Smooth muscle cell (in vitro differentiated cells): ENCODE measurements at regions not wholly inside any gene's neighbourhood (a gene's known extent, or its start where the extent isn't known, plus 50 kb on each side); places are given as distances from the start of the nearest gene placed in this dataset.

Experiments used
- DNase-seq: peaks from one replicate; lab custom pipeline; 2025; ENCODE audit not compliant: unreplicated experiment; lab: John Stamatoyannopoulos, UW
- H2AFZ ChIP-seq: fragments of 200-600 bp; sonication (generic); 2 replicates; pipeline ENCODE4 v1.6.0; 2016; ENCODE audit warnings: antibody characterized with exemption, low read depth, mild to moderate bottlenecking
- H3F3A ChIP-seq: fragments of 200-600 bp; sonication (generic); 2 replicates; pipeline ENCODE4 v1.6.0; 2017; ENCODE audit warnings: antibody characterized with exemption, low read depth
- H3K27ac ChIP-seq: fragments of 200-600 bp; sonication (generic); 2 replicates; pipeline ENCODE4 v1.5.1; 2016; ENCODE audit warnings: low read depth, mild to moderate bottlenecking
- H3K27me3 ChIP-seq: fragments of 200-600 bp; sonication (generic); 2 replicates; pipeline ENCODE4 v1.6.1; 2016; ENCODE audit warnings: low read depth, mild to moderate bottlenecking
- H3K36me3 ChIP-seq: fragments of 200-600 bp; sonication (generic); 2 replicates; pipeline ENCODE4 v1.5.1; 2016; ENCODE audit warnings: low read depth
- H3K4me1 ChIP-seq: fragments of 200-600 bp; sonication (generic); 2 replicates; pipeline ENCODE4 v1.5.1; 2016; ENCODE audit warnings: low read depth
- H3K4me2 ChIP-seq: fragments of 200-600 bp; sonication (generic); 2 replicates; pipeline ENCODE4 v1.6.0; 2016; ENCODE audit warnings: mild to moderate bottlenecking
- H3K4me3 ChIP-seq: fragments of 200-600 bp; sonication (generic); 2 replicates; pipeline ENCODE4 v1.5.1; 2016; ENCODE audit warnings: mild to moderate bottlenecking
- H3K79me2 ChIP-seq: fragments of 200-600 bp; sonication (generic); 2 replicates; pipeline ENCODE4 v1.6.0; 2016; ENCODE audit warnings: low read depth, mild to moderate bottlenecking
- H3K9ac ChIP-seq: fragments of 200-600 bp; sonication (generic); 2 replicates; pipeline ENCODE4 v1.6.0; 2016; ENCODE audit warnings: low read depth
- H3K9me3 ChIP-seq: fragments of 200-600 bp; sonication (generic); replicated peaks from 2 replicates; pipeline ENCODE4 v1.5.1; 2016; ENCODE audit warnings: low read depth
- H4K20me1 ChIP-seq: fragments of 200-600 bp; sonication (generic); 2 replicates; pipeline ENCODE4 v1.6.0; 2016; ENCODE audit warnings: low read depth
- CTCF ChIP-seq: fragments of 200-600 bp; sonication (generic); IDR thresholded peaks from 2 replicates; pipeline ENCODE4 v1.5.1; 2017; ENCODE audit warnings: borderline replicate concordance, mild to moderate bottlenecking, antibody characterized with exemption; ENCODE audit not compliant: insufficient read depth, poor library complexity, severe bottlenecking
- WGBS: methylation state at CpG from one replicate; pipeline ENCODE4 v1.1.7; 2016; ENCODE audit warnings: low lambda C conversion rate; 5-methylcytosine and 5-hydroxymethylcytosine counted together

- Histone ChIP-seq H3F3A (no peaks in the 10 kb centered on the region), H4K20me1 (no peaks in the 10 kb centered on the region), H3K4me1 (no peaks in the 10 kb centered on the region), H3K36me3 (no peaks in the 10 kb centered on the region), H3K9ac (no peak overlapping the region), H3K79me2 (no peaks in the 10 kb centered on the region), H3K4me2 (no peak overlapping the region), H2AFZ (no peak overlapping the region), H3K27ac (no peak overlapping the region), H3K4me3 (no peak overlapping the region), H3K27me3 (no peaks in the 10 kb centered on the region), H3K9me3 (no peaks in the 10 kb centered on the region)
- WGBS = 93% methylated on average over 26 of the region's 30 CpGs
- TF ChIP-seq CTCF = no peak
- DNase-seq = no peak
Observed at GRCh38 chr2:240289701-240290431, 145.6 kb upstream of the GPC1 start.

DNA sequence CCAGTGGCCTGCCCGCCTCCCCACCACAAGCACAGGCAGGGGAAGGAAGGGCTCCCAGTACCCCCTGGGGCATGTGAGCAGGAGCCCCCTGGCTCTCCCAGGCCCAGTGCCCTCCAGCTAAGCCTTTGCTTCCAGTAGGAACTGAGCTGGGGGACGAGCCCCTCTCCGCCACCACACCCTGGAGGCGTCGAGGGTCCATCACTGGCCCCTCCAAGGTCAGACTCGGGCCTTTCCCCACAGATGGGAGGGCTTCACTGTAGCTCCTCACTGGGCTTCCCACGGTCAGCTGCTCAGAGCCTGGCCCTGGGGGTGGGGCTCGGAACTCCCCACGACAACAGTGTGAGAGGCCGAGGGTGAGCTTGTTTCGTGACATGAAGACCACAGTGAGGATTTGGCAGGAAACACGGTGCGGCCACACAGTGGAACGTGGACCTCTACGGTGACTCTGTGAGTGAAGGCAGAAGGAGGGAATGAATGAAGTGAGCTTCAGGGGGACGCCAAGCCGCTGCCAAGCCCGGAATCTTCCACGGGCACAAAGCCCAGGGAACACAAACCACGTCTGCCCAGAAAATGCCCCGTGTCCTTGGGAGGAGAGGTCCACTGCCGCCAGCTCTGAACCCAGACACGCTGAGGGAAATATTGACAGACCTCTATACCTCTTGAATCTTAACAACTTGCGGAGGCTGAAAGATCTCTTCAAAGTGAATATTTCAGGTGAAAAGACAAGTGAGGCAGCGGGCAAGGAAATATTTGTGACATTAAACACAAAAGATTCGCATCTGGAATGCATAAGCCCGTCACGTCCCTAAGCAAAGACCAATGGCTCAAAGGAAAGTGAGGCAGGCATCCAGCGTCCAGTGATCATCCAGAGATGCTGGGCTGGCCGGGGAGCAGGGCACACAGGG is 144.8 kb upstream of the GPC1 start:
- WGBS = 94% methylated on average over 30 of the region's 30 CpGs
- Histone ChIP-seq H3K27me3 (no peaks in the 10 kb centered on the region), H3K4me2 (no peak overlapping the region), H3K4me1 (no peaks in the 10 kb centered on the region), H3K79me2 (no peaks in the 10 kb centered on the region), H3K4me3 (no peak overlapping the region), H4K20me1 (no peaks in the 10 kb centered on the region), H3F3A (no peaks in the 10 kb centered on the region), H2AFZ (no peak overlapping the region), H3K27ac (no peak overlapping the region), H3K9me3 (no peaks in the 10 kb centered on the region), H3K9ac (no peak overlapping the region), H3K36me3 (no peaks in the 10 kb centered on the region)
- TF ChIP-seq CTCF = no peak
- no peak for DNase-seq

- WGBS = 89% methylated on average over 16 of the region's 16 CpGs
- no peaks in the 10 kb centered on the region for H3K4me1 ChIP-seq
- no peaks in the 10 kb centered on the region for H3K79me2 ChIP-seq
- H3K27me3 ChIP-seq = no peaks in the 10 kb centered on the region
- H4K20me1 ChIP-seq = no peaks in the 10 kb centered on the region
- no peak for TF ChIP-seq CTCF
- no peaks in the 10 kb centered on the region for H3F3A ChIP-seq
- H3K36me3 ChIP-seq = no peaks in the 10 kb centered on the region
- H3K9me3 ChIP-seq = no peaks in the 10 kb centered on the region
- H3K9ac ChIP-seq = no peak overlapping the region
- no peak overlapping the region for H3K4me3 ChIP-seq
- H3K27ac ChIP-seq = no peak overlapping the region
- H3K4me2 ChIP-seq = no peak overlapping the region
- H2AFZ ChIP-seq = no peak overlapping the region
- DNase-seq = no peak
Observed at GRCh38 chr2:240291337-240292034, 144.0 kb upstream of the GPC1 start.
